Duodenal mucosa (tissue), 2 donors: ENCODE measurements at regions not wholly inside any gene's neighbourhood (a gene's known extent, or its start where the extent isn't known, plus 50 kb on each side); places are given as distances from the start of the nearest gene placed in this dataset.
"Not testable (repeated sequence)": the region's sequence is repeated elsewhere in the genome, so short reads cannot be mapped to it uniquely, and the experiment has no call there.

Source experiments
- H3K27ac ChIP-seq: one replicate; pipeline ENCODE4 v1.7.0; 2013; ENCODE audit warnings: low read depth, low read length
- H3K27me3 ChIP-seq, 2 donors: one replicate each; pipeline ENCODE4 v1.7.0; 2013; ENCODE audit warnings: low read length in 2 of 2, control low read depth in 1 of 2; ENCODE audit not compliant: insufficient read depth in 2 of 2, control insufficient read depth in 1 of 2
- H3K36me3 ChIP-seq, 2 donors: one replicate each; pipeline ENCODE4 v1.7.0; 2013; ENCODE audit warnings: low read length in 2 of 2, control low read depth in 1 of 2; ENCODE audit not compliant: insufficient read depth in 2 of 2, control insufficient read depth in 1 of 2
- H3K4me1 ChIP-seq, 2 donors: one replicate each; pipeline ENCODE4 v1.7.0; 2013; ENCODE audit warnings: low read length in 2 of 2, control low read depth in 1 of 2; ENCODE audit not compliant: insufficient read depth in 2 of 2, control insufficient read depth in 1 of 2
- H3K4me3 ChIP-seq, 2 donors: one replicate each; pipeline ENCODE4 v1.7.0; 2013; ENCODE audit warnings: low read length in 2 of 2, low read depth in 1 of 2
- H3K9ac ChIP-seq, 2 donors: one replicate each; pipeline ENCODE4 v1.7.0; 2013; ENCODE audit warnings: low read length in 2 of 2, low read depth in 1 of 2
- H3K9me3 ChIP-seq, 2 donors: one replicate each; pipeline ENCODE4 v1.7.0; 2013; ENCODE audit warnings: low read length in 2 of 2, control low read depth in 1 of 2; ENCODE audit not compliant: control insufficient read depth in 1 of 2

GRCh38 chr2:242057379-242058040 lies 188.0 kb downstream of the RTP5 start:
- no peak overlapping the region for H3K27ac ChIP-seq
- H3K4me3 ChIP-seq = no peak overlapping the region
- no peaks in the 10 kb centered on the region for H3K9me3 ChIP-seq

GRCh38 chr2:242058116-242058680 lies 188.7 kb downstream of the RTP5 start:
- Histone ChIP-seq H3K9me3 (no peaks in the 10 kb centered on the region), H3K27me3 (peaks cover 4 to 9% of the 10 kb centered on the region in 2 donors), H3K27ac (no peak overlapping the region), H3K4me1 (no peaks in the 10 kb centered on the region), H3K36me3 (no peaks in the 10 kb centered on the region), H3K9ac (no peak overlapping the region), H3K4me3 (no peak overlapping the region)

More at GRCh38 chr2:242057379-242058040, 188.0 kb downstream of the RTP5 start:
- Histone ChIP-seq H3K9ac (no peak overlapping the region), H3K36me3 (no peaks in the 10 kb centered on the region), H3K4me1 (no peaks in the 10 kb centered on the region), H3K27me3 (peaks cover 4 to 9% of the 10 kb centered on the region in 2 donors)

- Histone ChIP-seq H3K9me3 (no peaks in the 10 kb centered on the region), H3K4me3 (no peak overlapping the region), H3K9ac (no peak overlapping the region)
These were observed 190.0 kb downstream of the RTP5 start for GRCh38 chr2:242059566-242059965.

GRCh38 chr2:242060212-242060835 lies 190.8 kb downstream of the RTP5 start:
- H3K9ac ChIP-seq = no peak overlapping the region
- peaks cover 0 to 2% of the 10 kb centered on the region in 2 donors for H3K4me1 ChIP-seq
- no peaks in the 10 kb centered on the region for H3K36me3 ChIP-seq
- H3K27me3 ChIP-seq = peaks cover 0 to 9% of the 10 kb centered on the region in 2 donors
- H3K4me3 ChIP-seq = no peak overlapping the region
- no peaks in the 10 kb centered on the region for H3K9me3 ChIP-seq
- H3K27ac ChIP-seq = no peak overlapping the region

More at GRCh38 chr2:242059566-242059965, 190.0 kb downstream of the RTP5 start:
- Histone ChIP-seq H3K36me3 (no peaks in the 10 kb centered on the region), H3K27me3 (peaks cover 0 to 9% of the 10 kb centered on the region in 2 donors), H3K4me1 (no peaks in the 10 kb centered on the region), H3K27ac (no peak overlapping the region)

GRCh38 chr2:242061930-242062329 lies 192.4 kb downstream of the RTP5 start:
- H3K27ac ChIP-seq, H3K27me3 ChIP-seq, H3K4me3 ChIP-seq, H3K4me1 ChIP-seq, H3K36me3 ChIP-seq, H3K9me3 ChIP-seq, H3K9ac ChIP-seq: not testable (repeated sequence)

- H3K4me1 ChIP-seq = peaks cover 0 to 4% of the 10 kb centered on the region in 2 donors
- H3K36me3 ChIP-seq = no peaks in the 10 kb centered on the region
- H3K4me3 ChIP-seq = no peak overlapping the region
- no peaks in the 10 kb centered on the region for H3K9me3 ChIP-seq
- H3K27me3 ChIP-seq = peaks cover 0 to 1% of the 10 kb centered on the region in 2 donors
- no peak overlapping the region for H3K9ac ChIP-seq
- no peak overlapping the region for H3K27ac ChIP-seq
These were observed 193.9 kb downstream of the RTP5 start for GRCh38 chr2:242063436-242063835.

GRCh38 chr2:242063850-242064249 lies 194.3 kb downstream of the RTP5 start:
- Histone ChIP-seq H3K4me1 (peaks cover 0 to 4% of the 10 kb centered on the region in 2 donors), H3K27ac (no peak overlapping the region), H3K36me3 (no peaks in the 10 kb centered on the region), H3K27me3 (no peaks in the 10 kb centered on the region), H3K9me3 (no peaks in the 10 kb centered on the region), H3K9ac (no peak overlapping the region), H3K4me3 (no peak overlapping the region)

- H3K27me3 ChIP-seq = no peaks in the 10 kb centered on the region
These were observed 195.1 kb downstream of the RTP5 start for GRCh38 chr2:242064364-242065250.

GRCh38 chr2:242065426-242065825 lies 195.9 kb downstream of the RTP5 start:
- no peak overlapping the region for H3K27ac ChIP-seq
- no peaks in the 10 kb centered on the region for H3K36me3 ChIP-seq
- no peak overlapping the region for H3K9ac ChIP-seq
- no peaks in the 10 kb centered on the region for H3K27me3 ChIP-seq
- no peaks in the 10 kb centered on the region for H3K9me3 ChIP-seq
- H3K4me1 ChIP-seq = peaks cover 4% of the 10 kb centered on the region in 2 donors
- no peak overlapping the region for H3K4me3 ChIP-seq

More at GRCh38 chr2:242064364-242065250, 195.1 kb downstream of the RTP5 start:
- Histone ChIP-seq H3K9me3 (no peaks in the 10 kb centered on the region), H3K9ac (no peak overlapping the region), H3K36me3 (no peaks in the 10 kb centered on the region), H3K4me3 (no peak overlapping the region), H3K4me1 (peaks cover 4% of the 10 kb centered on the region in 2 donors), H3K27ac (no peak overlapping the region)
